Pancreas (tissue), 10 donors: ENCODE measurements at regions not wholly inside any gene's neighbourhood (a gene's known extent, or its start where the extent isn't known, plus 50 kb on each side); places are given as distances from the start of the nearest gene placed in this dataset.

Experiments
- ATAC-seq, 4 donors: fragments of 200-7000 bp; cut with Tn5 transposase; one replicate each; pipeline versions ENCODE4 v1.8.0 to v1.9.1; 2020; ENCODE audit warnings: mild to moderate bottlenecking in 4 of 4, moderate library complexity in 4 of 4
- DNase-seq, 6 donors: peaks; one replicate each; pipeline ENCODE4 v3.0.0-alpha.2; 2020
- FAIRE-seq: peaks from 2 replicates; lab custom pipeline; 2012; peaks lifted over from hg19 to GRCh38; lab: Jason Lieb, UNC
- H3K27ac ChIP-seq, 4 donors: fragments of 200-600 bp; sonication (generic); 1 replicate in 3 of 4; 2 replicates in 1 of 4; pipeline versions ENCODE4 v1.5.0 to v1.8.0; 2020
- H3K27me3 ChIP-seq, 4 donors: fragments of 200-600 bp; one replicate each; pipeline ENCODE4 v1.8.0; 2021
- H3K36me3 ChIP-seq, 3 donors: fragments of 200-600 bp; sonication (generic) in 1 of 3; one replicate each; pipeline versions ENCODE4 v1.5.0 to v1.8.0; 2020 to 2021
- H3K4me1 ChIP-seq, 3 donors: fragments of 200-600 bp; one replicate each; pipeline ENCODE4 v1.8.0; 2021
- H3K4me3 ChIP-seq, 4 donors: fragments of 200-600 bp; sonication (generic) in 2 of 4; one replicate each; pipeline versions ENCODE4 v1.5.0 to v1.8.0; 2020 to 2021
- H3K9me3 ChIP-seq, 4 donors: fragments of 200-600 bp; one replicate each; pipeline ENCODE4 v1.8.0; 2021
- CTCF ChIP-seq, 4 donors: fragments of 200-600 bp; sonication (generic) in 3 of 4; IDR thresholded peaks; one replicate each; pipeline versions ENCODE4 v1.5.0 to v1.8.0; 2021; ENCODE audit warnings: antibody characterized with exemption in 4 of 4
- WGBS, 2 donors: extraction: QIAGEN DNeasy Blood & Tissue Kit; methylation state at CpG; one replicate each; pipeline ENCODE4 v1.1.7; 2013; 5-methylcytosine and 5-hydroxymethylcytosine counted together
- intact Hi-C, 3 donors: fragments of 100-400 bp; cut with DNase I; formaldehyde crosslinking; loops; one replicate each; pipeline versions ENCODE4 v1.11.1 to v1.14.2; 2022
- donor health status: healthy with polysubstance abuse.
- donor health status: DM: no; HTN: no; CAD: no; lungs with moderate emphysema.
- donor health status: DM: no; HTN: no; CAD: no.
- donor health status: control.
- donor health status: control.
- donor health status: Bipolar disorder and iron deficiency.
- donor health status: DM: yes; HTN: yes; CAD: no.
- donor health status: DM: no; HTN: no; CAD: no.
- donor health status: DM: no; HTN: no; CAD: no.
- donor health status: DM: yes; HTN: yes; CAD: no.

DNA sequence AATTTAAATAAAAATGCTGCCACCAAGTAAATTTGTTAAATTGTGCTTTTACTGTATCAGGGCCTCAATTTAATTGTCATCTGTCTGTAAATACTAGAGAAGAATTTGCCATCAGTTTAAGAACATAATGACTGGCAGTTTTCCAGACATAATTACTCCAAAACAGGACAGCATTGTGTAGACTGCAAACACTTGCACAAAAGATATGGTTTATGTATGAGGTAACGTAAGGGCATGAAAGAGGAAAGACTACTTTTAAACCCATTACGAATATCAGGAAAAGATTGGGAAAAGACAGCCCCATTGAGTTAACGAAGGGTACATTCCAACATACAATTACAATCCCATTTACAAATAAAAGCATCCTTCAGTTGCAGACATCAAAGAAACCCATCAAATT lies 59.8 kb upstream of the KRR1 start:
- H3K27me3 ChIP-seq: no peaks in the 10 kb centered on the region
- no peak overlapping the region for H3K4me3 ChIP-seq
- 70 to 72% methylated on average over 3 of the region's 3 CpGs for WGBS, 2 donors
- ATAC-seq (no peak), DNase-seq (no peak), FAIRE-seq (no peak)
- H3K27ac ChIP-seq: peak overlapping the region in 1 of 4 donors; percentile 6
- no peaks in the 10 kb centered on the region for H3K4me1 ChIP-seq
- intact Hi-C loops: no loop called here
- H3K36me3 ChIP-seq: no peaks in the 10 kb centered on the region
- no peaks in the 10 kb centered on the region for H3K9me3 ChIP-seq
- no peak for TF ChIP-seq CTCF (IDR thresholded peaks at IDR 0.05)

GRCh38 chr12:75568801-75569200 lies 57.4 kb upstream of the KRR1 start:
- intact Hi-C loops: no loop called here
- DNase-seq (no peak), FAIRE-seq (no peak), ATAC-seq (no peak)
- Histone ChIP-seq H3K4me1 (no peaks in the 10 kb centered on the region), H3K4me3 (no peak overlapping the region), H3K27ac (no peak overlapping the region), H3K9me3 (no peaks in the 10 kb centered on the region), H3K27me3 (no peaks in the 10 kb centered on the region), H3K36me3 (no peaks in the 10 kb centered on the region)
- no peak for TF ChIP-seq CTCF (IDR thresholded peaks at IDR 0.05)
- 75 to 94% methylated on average over 3 of the region's 3 CpGs for WGBS, 2 donors

GRCh38 chr12:75568393-75568792 lies 57.0 kb upstream of the KRR1 start:
- no peak for TF ChIP-seq CTCF (IDR thresholded peaks at IDR 0.05)
- FAIRE-seq: no peak
- DNase-seq: no peak
- Histone ChIP-seq H3K27ac (no peak overlapping the region), H3K9me3 (no peaks in the 10 kb centered on the region), H3K27me3 (no peaks in the 10 kb centered on the region), H3K4me3 (no peak overlapping the region), H3K36me3 (no peaks in the 10 kb centered on the region), H3K4me1 (no peaks in the 10 kb centered on the region)
- intact Hi-C loops: no loop called here
- WGBS, 2 donors: 77 to 81% methylated on average over 4 of the region's 4 CpGs
- ATAC-seq: no peak

DNA sequence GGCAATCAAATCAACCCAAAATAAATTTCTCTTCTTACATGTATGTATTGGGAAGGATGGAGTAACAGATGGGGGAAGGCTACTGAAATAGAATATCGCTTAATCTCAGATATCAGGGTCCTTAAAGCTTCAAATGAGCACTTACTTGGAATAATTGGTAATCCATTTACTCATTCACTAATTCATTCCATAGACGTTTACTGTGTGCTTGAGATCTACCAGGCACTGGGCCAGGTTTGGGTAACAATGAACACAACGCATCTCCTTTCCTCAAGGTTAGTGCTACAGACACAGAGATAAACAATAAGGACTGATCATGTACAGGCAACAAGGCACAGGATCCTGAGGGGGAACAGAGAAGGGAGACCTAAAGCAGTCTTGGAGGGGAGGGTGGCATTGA lies 54.4 kb upstream of the KRR1 start:
- 80 to 81% methylated on average over 3 of the region's 3 CpGs for WGBS, 2 donors
- no peak for TF ChIP-seq CTCF (IDR thresholded peaks at IDR 0.05)
- Histone ChIP-seq H3K36me3 (no peaks in the 10 kb centered on the region), H3K27me3 (no peaks in the 10 kb centered on the region), H3K27ac (no peak overlapping the region), H3K4me3 (no peak overlapping the region), H3K9me3 (no peaks in the 10 kb centered on the region), H3K4me1 (no peaks in the 10 kb centered on the region)
- ATAC-seq: no peak
- DNase-seq: no peak
- intact Hi-C loops: no loop called here
- no peak for FAIRE-seq

DNA sequence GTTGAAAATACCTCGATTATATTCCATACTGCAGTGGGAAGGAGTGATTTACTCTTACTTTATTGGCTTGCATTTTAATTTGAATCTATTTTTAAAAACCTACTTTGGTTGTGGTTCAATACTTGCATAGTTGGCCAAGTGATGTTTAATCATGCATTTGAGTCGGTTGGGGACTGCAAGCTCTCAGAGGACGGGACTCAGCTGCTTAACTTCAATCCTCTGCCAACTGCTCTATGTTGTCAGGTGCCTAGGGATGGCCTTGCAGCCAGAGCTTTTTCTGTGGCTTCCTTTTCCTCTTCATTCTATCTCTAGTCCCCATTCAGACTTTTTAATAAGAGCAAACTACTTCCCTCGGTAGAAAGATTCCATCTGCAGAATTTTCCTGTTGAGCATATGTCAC lies 53.4 kb upstream of the KRR1 start:
- Histone ChIP-seq H3K36me3 (no peaks in the 10 kb centered on the region), H3K9me3 (no peaks in the 10 kb centered on the region), H3K4me3 (no peak overlapping the region), H3K4me1 (no peaks in the 10 kb centered on the region), H3K27me3 (no peaks in the 10 kb centered on the region), H3K27ac (no peak overlapping the region)
- no peak for DNase-seq
- ATAC-seq: no peak
- intact Hi-C loops: no loop called here
- no peak for TF ChIP-seq CTCF (IDR thresholded peaks at IDR 0.05)
- no peak for FAIRE-seq
- 74 to 76% methylated on average over 4 of the region's 4 CpGs for WGBS, 2 donors
